ENCODE measurements at regions not wholly inside any gene's neighbourhood (a gene's known extent, or its start where the extent isn't known, plus 50 kb on each side); places are given as distances from the start of the nearest gene placed in this dataset.

- TF ChIP-seq CTCF (IDR thresholded peaks at IDR 0.05) (no peak), SIN3A (IDR thresholded peaks at IDR 0.05; ENCODE audit: borderline replicate concordance, insufficient read depth, low read depth, low read length) (no peak), POLR2AphosphoS5 (IDR thresholded peaks at IDR 0.05; ENCODE audit: low read depth, low read length) (no peak), REST (IDR thresholded peaks at IDR 0.05; ENCODE audit: insufficient read depth in 1 of 2, low read depth in 2 of 2, low read length in 1 of 2) (no peak)
Observed at GRCh38 chr4:81617545-81617944, 145.8 kb upstream of the RASGEF1B start.

All from Panc1 (cell line).